Esophagus squamous epithelium (tissue), 4 donors: ENCODE measurements at regions not wholly inside any gene's neighbourhood (a gene's known extent, or its start where the extent isn't known, plus 50 kb on each side); places are given as distances from the start of the nearest gene placed in this dataset.

Source experiments
- CTCF ChIP-seq, 6 experiments: fragments of 450-650 bp in 4 of 6; fragments of 200-600 bp in 2 of 6; sonication (generic) in 2 of 6; IDR thresholded peaks; one replicate each; pipeline ENCODE4 v1.5.1; 2016 to 2019; ENCODE audit warnings: antibody characterized with exemption in 6 of 6, mild to moderate bottlenecking in 4 of 6, moderate library complexity in 4 of 6
- POLR2A ChIP-seq, 4 donors: fragments of 450-650 bp; IDR thresholded peaks; one replicate each; pipeline ENCODE4 v1.6.1; 2017; ENCODE audit warnings: antibody characterized with exemption in 4 of 4, mild to moderate bottlenecking in 4 of 4, moderate library complexity in 3 of 4

- no peak for TF ChIP-seq CTCF (IDR thresholded peaks at IDR 0.05)
- TF ChIP-seq POLR2A (IDR thresholded peaks at IDR 0.05): no peak
Observed at GRCh38 chr2:157197848-157198247, 59.7 kb upstream of the GALNT5 start.
